BE2C (cell line): ENCODE measurements at regions not wholly inside any gene's neighbourhood (a gene's known extent, or its start where the extent isn't known, plus 50 kb on each side); places are given as distances from the start of the nearest gene placed in this dataset.
"Not testable (repeated sequence)": the region's sequence is repeated elsewhere in the genome, so short reads cannot be mapped to it uniquely, and the experiment has no call there.

ENCODE experiments used
- DNase-seq: peaks from one replicate; pipeline ENCODE4 v3.0.0-alpha.2; 2020
- H3K27me3 ChIP-seq: fragments of 250-450 bp; sonication (Bioruptor Pico); 2 replicates; pipeline ENCODE4 v1.5.1; 2020; ENCODE audit warnings: mild to moderate bottlenecking
- H3K36me3 ChIP-seq: fragments of 250-450 bp; sonication (Bioruptor Pico); 2 replicates; pipeline ENCODE4 v1.5.1; 2020; ENCODE audit warnings: mild to moderate bottlenecking
- H3K4me1 ChIP-seq: fragments of 250-450 bp; sonication (Bioruptor Pico); 2 replicates; pipeline ENCODE4 v1.5.1; 2020
- H3K4me3 ChIP-seq: 2 replicates; pipeline ENCODE4 v1.5.1; 2011; ENCODE audit warnings: low read depth, low read length
- H3K9me3 ChIP-seq: fragments of 250-450 bp; sonication (Bioruptor Pico); 2 replicates; pipeline ENCODE4 v1.5.1; 2020
- TF ChIP-seq, protein P1 (sequence below): IDR thresholded peaks from 2 replicates; pipeline ENCODE4 v1.5.1; 2012; ENCODE audit warnings: mild to moderate bottlenecking, low read depth, low read length

DNA sequence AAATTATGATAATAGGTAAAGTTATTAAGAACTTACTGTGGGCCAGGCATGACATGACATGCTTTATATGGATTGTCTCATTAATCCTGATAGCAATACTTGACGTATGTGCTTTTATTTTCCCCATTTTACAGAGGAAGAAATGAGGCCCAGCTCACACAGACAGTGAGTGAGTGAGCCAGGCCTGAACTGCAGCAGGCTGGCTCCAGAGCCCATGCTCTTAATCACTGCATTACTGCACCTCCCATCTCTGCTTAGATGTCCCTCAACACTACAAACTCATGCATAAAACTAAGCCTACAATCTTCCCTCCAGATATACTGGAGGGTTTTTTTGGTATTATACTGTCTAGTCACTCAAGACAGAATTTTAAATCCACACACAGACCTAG is 68.5 kb upstream of the OSBPL3 start:
- no peak overlapping the region for H3K4me3 ChIP-seq
- no peaks in the 10 kb centered on the region for H3K36me3 ChIP-seq
- H3K9me3 ChIP-seq = no peaks in the 10 kb centered on the region
- no peak for DNase-seq
- TF ChIP-seq, protein P1, sequence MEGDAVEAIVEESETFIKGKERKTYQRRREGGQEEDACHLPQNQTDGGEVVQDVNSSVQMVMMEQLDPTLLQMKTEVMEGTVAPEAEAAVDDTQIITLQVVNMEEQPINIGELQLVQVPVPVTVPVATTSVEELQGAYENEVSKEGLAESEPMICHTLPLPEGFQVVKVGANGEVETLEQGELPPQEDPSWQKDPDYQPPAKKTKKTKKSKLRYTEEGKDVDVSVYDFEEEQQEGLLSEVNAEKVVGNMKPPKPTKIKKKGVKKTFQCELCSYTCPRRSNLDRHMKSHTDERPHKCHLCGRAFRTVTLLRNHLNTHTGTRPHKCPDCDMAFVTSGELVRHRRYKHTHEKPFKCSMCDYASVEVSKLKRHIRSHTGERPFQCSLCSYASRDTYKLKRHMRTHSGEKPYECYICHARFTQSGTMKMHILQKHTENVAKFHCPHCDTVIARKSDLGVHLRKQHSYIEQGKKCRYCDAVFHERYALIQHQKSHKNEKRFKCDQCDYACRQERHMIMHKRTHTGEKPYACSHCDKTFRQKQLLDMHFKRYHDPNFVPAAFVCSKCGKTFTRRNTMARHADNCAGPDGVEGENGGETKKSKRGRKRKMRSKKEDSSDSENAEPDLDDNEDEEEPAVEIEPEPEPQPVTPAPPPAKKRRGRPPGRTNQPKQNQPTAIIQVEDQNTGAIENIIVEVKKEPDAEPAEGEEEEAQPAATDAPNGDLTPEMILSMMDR = no peak
- no peaks in the 10 kb centered on the region for H3K27me3 ChIP-seq
- H3K4me1 ChIP-seq = no peaks in the 10 kb centered on the region

DNA sequence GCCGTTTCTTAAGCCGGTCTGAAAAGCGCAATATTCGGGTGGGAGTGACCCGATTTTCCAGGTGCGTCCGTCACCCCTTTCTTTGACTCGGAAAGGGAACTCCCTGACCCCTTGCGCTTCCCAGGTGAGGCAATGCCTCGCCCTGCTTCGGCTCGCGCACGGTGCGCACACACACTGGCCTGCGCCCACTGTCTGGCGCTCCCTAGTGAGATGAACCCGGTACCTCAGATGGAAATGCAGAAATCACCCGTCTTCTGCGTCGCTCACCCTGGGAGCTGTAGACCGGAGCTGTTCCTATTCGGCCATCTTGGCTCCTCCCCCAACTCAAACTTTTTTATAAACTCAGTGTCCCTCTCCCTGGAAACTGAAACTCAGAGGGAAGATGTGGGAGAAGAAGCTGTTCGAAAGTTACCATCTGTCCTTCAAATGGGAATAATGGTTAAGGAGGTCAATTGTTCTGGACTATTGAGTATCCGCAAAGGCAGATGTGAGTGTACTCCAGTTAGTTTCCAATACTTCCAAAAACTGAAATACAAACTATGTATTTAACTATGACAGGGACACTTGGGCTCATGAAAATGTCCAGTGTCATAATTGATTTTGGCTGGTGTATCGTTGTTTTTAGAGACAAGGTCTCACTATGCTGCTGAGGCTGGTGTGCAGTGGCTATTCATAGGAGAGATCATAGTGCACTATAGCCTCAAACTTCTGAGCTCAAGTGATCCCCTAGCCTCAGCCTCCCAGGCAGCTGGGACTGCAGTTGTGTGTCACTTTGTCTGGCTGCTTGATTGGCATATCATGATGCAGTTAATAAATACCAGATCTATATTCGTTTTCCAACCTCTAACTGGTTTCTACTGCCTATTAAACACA is 67.8 kb upstream of the OSBPL3 start:
- DNase-seq, H3K4me3 ChIP-seq, H3K36me3 ChIP-seq, H3K9me3 ChIP-seq, H3K27me3 ChIP-seq, H3K4me1 ChIP-seq: not testable (repeated sequence)

DNA sequence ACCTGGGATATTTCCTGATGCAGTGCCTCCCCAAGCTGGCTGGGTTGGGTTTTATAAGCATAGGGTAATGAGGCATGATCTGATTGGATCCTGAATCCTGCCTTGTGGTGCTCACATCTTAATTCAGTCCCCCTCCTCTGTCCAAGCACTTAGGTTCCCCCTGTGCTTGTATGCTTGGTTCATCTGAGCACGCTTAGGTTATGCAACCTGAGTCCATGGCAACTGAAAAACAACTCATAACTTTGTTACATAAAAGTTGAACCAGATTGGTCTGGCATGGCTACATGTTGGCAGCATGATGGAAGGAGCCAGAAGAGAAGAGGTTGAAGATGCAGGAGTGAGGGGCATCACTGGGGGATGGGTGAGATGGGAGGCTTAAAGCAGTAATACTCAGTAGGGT is 57.3 kb upstream of the OSBPL3 start:
- Histone ChIP-seq H3K4me3 (no peak overlapping the region), H3K27me3 (no peaks in the 10 kb centered on the region), H3K36me3 (no peaks in the 10 kb centered on the region), H3K9me3 (no peaks in the 10 kb centered on the region; the same call in 1 of the 2 replicates), H3K4me1 (no peaks in the 10 kb centered on the region)
- TF ChIP-seq, protein P1 = no peak
- no peak for DNase-seq

DNA sequence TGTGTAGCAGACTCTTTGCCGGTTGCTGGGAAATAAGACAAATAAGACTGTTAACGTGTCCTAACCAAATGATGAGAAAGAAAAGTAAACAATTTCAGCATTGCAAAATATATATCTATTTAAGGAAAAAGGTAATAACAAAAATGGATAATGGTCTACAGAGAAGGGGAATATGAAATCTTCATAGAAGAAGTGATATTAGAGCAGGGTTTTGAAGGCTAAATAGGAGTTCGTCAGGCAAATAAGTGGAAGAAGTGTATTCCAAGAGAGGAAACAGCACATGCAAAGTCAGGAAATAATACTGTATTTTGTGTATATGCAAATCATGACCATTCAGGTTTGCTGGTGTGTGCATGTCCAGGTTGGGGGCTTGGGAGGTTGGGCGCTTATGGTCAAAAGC is 55.3 kb upstream of the OSBPL3 start:
- Histone ChIP-seq H3K36me3 (no peaks in the 10 kb centered on the region), H3K9me3 (no peaks in the 10 kb centered on the region; the same call in 1 of the 2 replicates), H3K4me3 (no peak overlapping the region), H3K27me3 (no peaks in the 10 kb centered on the region), H3K4me1 (no peaks in the 10 kb centered on the region)
- TF ChIP-seq, protein P1 = no peak
- no peak for DNase-seq

DNA sequence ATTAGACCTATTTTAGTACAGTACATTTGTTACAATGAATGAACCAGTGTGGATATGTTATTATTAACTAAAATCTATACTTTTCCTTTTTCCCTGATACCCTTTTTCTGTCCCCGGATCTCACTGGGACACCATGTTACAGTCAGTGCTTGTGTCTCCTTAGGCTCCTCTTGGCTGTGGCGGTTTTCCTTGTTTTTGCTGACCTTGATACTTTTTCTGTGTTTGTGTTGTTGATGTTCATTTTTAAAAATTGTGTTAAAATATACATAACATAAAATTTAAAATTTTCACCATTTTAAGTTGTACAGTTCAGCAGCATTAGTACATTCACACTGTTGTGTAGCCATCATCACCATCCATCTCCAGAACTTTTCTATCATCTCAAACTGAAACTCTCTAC is 54.2 kb upstream of the OSBPL3 start:
- TF ChIP-seq, protein P1 = no peak
- H3K36me3 ChIP-seq = no peaks in the 10 kb centered on the region
- H3K4me1 ChIP-seq = no peaks in the 10 kb centered on the region
- no peaks in the 10 kb centered on the region; the same call in 1 of the 2 replicates for H3K9me3 ChIP-seq
- H3K27me3 ChIP-seq = no peaks in the 10 kb centered on the region
- H3K4me3 ChIP-seq = no peak overlapping the region
- DNase-seq = no peak

DNA sequence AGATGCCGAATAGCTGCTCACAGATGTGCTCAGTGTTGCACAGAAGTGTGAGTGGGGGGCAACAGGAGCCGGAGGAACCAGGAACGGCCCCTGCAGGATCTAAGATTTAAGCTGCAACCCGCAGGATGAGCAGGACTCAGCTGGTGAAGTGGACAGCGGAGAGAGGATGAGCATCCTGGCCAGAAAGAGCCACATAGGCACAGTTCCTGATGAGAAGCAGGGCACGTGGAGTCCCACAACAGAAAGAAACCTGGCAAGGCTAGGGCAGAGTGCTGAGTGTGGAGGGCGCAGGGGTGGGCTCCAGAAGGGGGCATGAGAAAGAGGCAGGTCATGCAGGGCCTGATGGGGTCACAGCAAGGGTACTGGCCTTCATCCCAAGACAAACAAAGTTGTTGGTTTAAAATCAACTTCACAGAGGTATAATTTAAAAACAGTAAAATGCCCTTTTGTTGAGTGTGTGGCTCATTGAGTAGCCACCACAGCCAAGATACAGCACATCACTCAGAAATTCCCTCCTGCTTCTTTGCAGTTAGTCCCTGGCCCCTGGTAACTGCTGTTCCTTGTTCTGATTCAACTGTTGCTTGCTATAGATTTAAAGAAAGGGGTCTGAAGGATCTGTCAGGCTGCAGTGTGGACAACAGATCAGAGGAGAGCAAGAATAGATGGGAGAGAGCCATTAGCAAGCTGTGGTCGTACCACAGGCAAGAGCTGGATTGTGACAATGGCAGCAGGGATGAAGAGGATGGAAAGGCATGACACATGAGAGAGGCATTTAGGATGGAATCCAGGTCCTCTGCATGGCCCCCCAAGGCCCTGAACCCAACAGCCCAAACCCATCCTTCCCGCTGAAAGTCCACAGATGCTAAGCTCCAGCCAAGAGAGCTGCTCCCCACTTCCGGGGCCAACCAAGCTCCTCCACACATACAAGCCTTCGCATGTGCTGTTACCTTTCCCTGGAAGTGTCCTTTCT is 53.1 kb upstream of the OSBPL3 start:
- Histone ChIP-seq H3K9me3 (no peaks in the 10 kb centered on the region; the same call in 1 of the 2 replicates), H3K4me3 (no peak overlapping the region), H3K27me3 (no peaks in the 10 kb centered on the region), H3K4me1 (no peaks in the 10 kb centered on the region), H3K36me3 (no peaks in the 10 kb centered on the region)
- TF ChIP-seq, protein P1 = no peak
- DNase-seq = no peak
